Endothelial cell of umbilical vein (primary cell): ENCODE measurements at regions not wholly inside any gene's neighbourhood (a gene's known extent, or its start where the extent isn't known, plus 50 kb on each side); places are given as distances from the start of the nearest gene placed in this dataset.

ENCODE experiments used
- BruUV-seq: library from RNA; stranded (reverse); fragments of 400-500 nt; replicated peaks from 2 replicates; lab custom pipeline; 2021; lab: Mats Ljungman, UMichigan
- CTCF ChIA-PET: fragments of 300-600, 350-600 bp; sonication (Branson Sonifier 250); formaldehyde crosslinking; loops from one replicate; lab custom pipeline; 2021; ENCODE audit warnings: antibody characterized with exemption, inconsistent platforms; lab: Charles Lee
- POLR2A ChIA-PET: fragments of 300-600, 350-600 bp; sonication (Branson Sonifier 250); formaldehyde crosslinking; loops from one replicate; lab custom pipeline; 2021; ENCODE audit warnings: antibody characterized with exemption, inconsistent platforms; lab: Charles Lee
- DNase-seq: peaks from one replicate; pipeline ENCODE4 v3.0.0-alpha.2; 2011; ENCODE audit warnings: low read depth, low spot score
- FAIRE-seq: peaks from 2 replicates; lab custom pipeline; 2011; peaks lifted over from hg19 to GRCh38; lab: Jason Lieb, UNC
- H2AFZ ChIP-seq: 2 replicates; pipeline ENCODE4 v1.6.0; 2012; ENCODE audit warnings: low read depth, low read length, control low read depth, inconsistent platforms
- H3K27ac ChIP-seq: 2 replicates; pipeline ENCODE4 v1.5.1; 2011; ENCODE audit warnings: low read depth, mild to moderate bottlenecking, control low read depth, low read length, moderate library complexity; ENCODE audit not compliant: insufficient read depth
- H3K27me3 ChIP-seq, 2 experiments: 2 replicates each; pipeline versions ENCODE4 v1.6.0 to v1.6.1; 2011; ENCODE audit warnings: low read length in 2 of 2, mixed read lengths in 1 of 2; ENCODE audit not compliant: control insufficient read depth in 2 of 2, insufficient read depth in 2 of 2
- H3K36me3 ChIP-seq, 2 experiments: 2 replicates in 1 of 2; 3 replicates in 1 of 2; pipeline ENCODE4 v1.5.1; 2011; ENCODE audit warnings: low read length in 2 of 2, mild to moderate bottlenecking in 1 of 2, moderate library complexity in 1 of 2; ENCODE audit not compliant: control insufficient read depth in 2 of 2, insufficient read depth in 2 of 2; ENCODE audit errors: extremely low read depth in 1 of 2
- H3K4me1 ChIP-seq: 3 replicates; pipeline ENCODE4 v1.5.1; 2011; ENCODE audit warnings: mild to moderate bottlenecking, low read length; ENCODE audit not compliant: control insufficient read depth, insufficient read depth; ENCODE audit errors: extremely low read depth
- H3K4me2 ChIP-seq: 2 replicates; pipeline ENCODE4 v1.6.1; 2011; ENCODE audit warnings: low read length, control low read depth, mixed read lengths; ENCODE audit not compliant: insufficient read depth
- H3K4me3 ChIP-seq, 3 experiments: fragments of 200-600 bp in 1 of 3; sonication (generic), shearing (Covaris generic) in 1 of 3; replicated peaks in 1 of 3; 2 replicates each; pipeline ENCODE4 v1.5.1; 2011 to 2016; ENCODE audit warnings: control low read depth in 3 of 3, low read length in 3 of 3, mild to moderate bottlenecking in 2 of 3, inconsistent platforms in 1 of 3, low read depth in 1 of 3, moderate library complexity in 1 of 3; ENCODE audit not compliant: insufficient read depth in 1 of 3
- H3K79me2 ChIP-seq: 2 replicates; pipeline ENCODE4 v1.6.0; 2012; ENCODE audit warnings: low read length, inconsistent platforms; ENCODE audit not compliant: control insufficient read depth, insufficient read depth
- H3K9ac ChIP-seq: replicated peaks from 2 replicates; pipeline ENCODE3; 2011; ENCODE audit warnings: low read length, control low read depth; ENCODE audit not compliant: insufficient read depth; ENCODE audit errors: extremely low read depth
- H3K9me1 ChIP-seq: replicated peaks from 3 replicates; pipeline ENCODE4 v1.6.0; 2011; ENCODE audit warnings: mild to moderate bottlenecking, low read length; ENCODE audit not compliant: control insufficient read depth, insufficient read depth; ENCODE audit errors: extremely low read depth
- H3K9me3 ChIP-seq: replicated peaks from 2 replicates; pipeline ENCODE4 v1.5.1; 2012; ENCODE audit warnings: low read length, inconsistent platforms; ENCODE audit not compliant: control insufficient read depth, insufficient read depth
- H4K20me1 ChIP-seq: replicated peaks from 2 replicates; pipeline ENCODE3; 2011; ENCODE audit warnings: mild to moderate bottlenecking, low read length; ENCODE audit not compliant: control insufficient read depth, insufficient read depth; ENCODE audit errors: extremely low read depth
- EZH2 ChIP-seq: IDR thresholded peaks from 2 replicates; pipeline ENCODE4 v1.6.1; 2012; ENCODE audit warnings: borderline replicate concordance, low read depth, mild to moderate bottlenecking, moderate library complexity, low read length, inconsistent platforms; ENCODE audit not compliant: severe bottlenecking
- FOS ChIP-seq: IDR thresholded peaks from 2 replicates; pipeline ENCODE4 v1.6.1; 2011; ENCODE audit warnings: mild to moderate bottlenecking, low read length, moderate library complexity, borderline replicate concordance; ENCODE audit not compliant: insufficient read depth
- GATA2 ChIP-seq: IDR thresholded peaks from 2 replicates; pipeline ENCODE4 v1.7.0; 2011; ENCODE audit warnings: low read depth, mild to moderate bottlenecking, moderate library complexity, mixed read lengths, low read length; ENCODE audit not compliant: insufficient read length, insufficient read depth
- JUN ChIP-seq: IDR thresholded peaks from 2 replicates; pipeline ENCODE4 v1.6.1; 2011; ENCODE audit warnings: borderline replicate concordance, low read depth; ENCODE audit not compliant: insufficient read length, insufficient read depth
- MYC ChIP-seq: IDR thresholded peaks from one replicate; pipeline ENCODE4 v1.6.1; 2011; ENCODE audit warnings: mild to moderate bottlenecking, low read depth, low read length
- POLR2A ChIP-seq: IDR thresholded peaks from 2 replicates; pipeline ENCODE4 v1.6.1; 2012; ENCODE audit warnings: low read depth, mild to moderate bottlenecking, control low read depth, low read length
- POLR2AphosphoS5 ChIP-seq: IDR thresholded peaks from 2 replicates; pipeline ENCODE4 v1.6.1; 2012; ENCODE audit warnings: low read depth, mild to moderate bottlenecking, control low read depth, low read length, moderate library complexity; ENCODE audit not compliant: insufficient read depth
- dilution Hi-C: fragments of 300-500 bp; cut with MboI; formaldehyde crosslinking; loops from one replicate; pipeline ENCODE4 v1.15.0; 2019; ENCODE audit warnings: low sequenced_read_pairs; ENCODE audit not compliant: extremely low pct_ligation_motif_present
- intact Hi-C: fragments of 100-400 bp; cut with micrococcal nuclease; formaldehyde crosslinking; loops from one replicate; pipeline ENCODE4 v1.10.0; 2022
- TF ChIP-seq, protein P1 (sequence below), 2 donors: IDR thresholded peaks; 1 replicate in 1 of 2; 2 replicates in 1 of 2; pipeline ENCODE4 v1.5.1; 2011; ENCODE audit warnings: low read length in 2 of 2, mild to moderate bottlenecking in 2 of 2, moderate library complexity in 2 of 2, control low read depth in 1 of 2, inconsistent platforms in 1 of 2, low read depth in 1 of 2; ENCODE audit not compliant: insufficient read depth in 1 of 2; ENCODE audit errors: extremely low read depth in 1 of 2
- TF ChIP-seq, protein P2 (sequence below): IDR thresholded peaks from 2 replicates; pipeline ENCODE4 v1.6.1; 2011; ENCODE audit not compliant: insufficient read depth, insufficient read length

DNA sequence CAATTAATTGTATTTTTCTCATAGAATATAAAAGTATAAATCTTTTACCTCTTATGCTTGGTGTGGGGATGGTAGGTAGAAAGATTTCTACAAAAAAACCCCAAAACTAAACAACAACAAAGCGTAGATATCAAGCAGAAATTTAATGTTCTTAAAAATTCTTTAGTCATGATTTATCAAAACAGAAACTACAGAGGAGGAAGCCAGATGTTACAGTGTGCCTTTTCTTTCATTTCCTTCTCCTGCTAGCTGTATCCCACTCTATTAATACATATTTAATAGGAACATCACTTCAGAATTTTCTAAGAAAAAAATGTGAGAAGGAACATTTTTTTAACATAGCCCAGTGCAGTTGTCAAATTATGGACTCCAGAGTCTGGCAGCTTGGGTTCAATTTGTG is 420.6 kb downstream of the TUSC7 start:
- dilution Hi-C loops (no loop called here), intact Hi-C loops (no loop called here)
- Histone ChIP-seq H4K20me1 (no peaks in the 10 kb centered on the region), H3K79me2 (no peaks in the 10 kb centered on the region), H3K27ac (no peak overlapping the region), H3K27me3 (no peaks in the 10 kb centered on the region), H2AFZ (no peak overlapping the region), H3K4me1 (no peaks in the 10 kb centered on the region), H3K9ac (no peak overlapping the region), H3K4me2 (no peak overlapping the region), H3K9me1 (no peaks in the 10 kb centered on the region), H3K4me3 (no peak overlapping the region), H3K36me3 (no peaks in the 10 kb centered on the region), H3K9me3 (no peaks in the 10 kb centered on the region)
- ChIA-PET CTCF (no interaction called here), POLR2A (no interaction called here)
- FAIRE-seq = no peak
- DNase-seq = no peak
- BruUV-seq = no TSS peak
- TF ChIP-seq GATA2 (no peak), POLR2A (no peak), EZH2 (no peak), JUN (no peak), POLR2AphosphoS5 (no peak), MYC (no peak), FOS (no peak)
- TF ChIP-seq, protein P1, sequence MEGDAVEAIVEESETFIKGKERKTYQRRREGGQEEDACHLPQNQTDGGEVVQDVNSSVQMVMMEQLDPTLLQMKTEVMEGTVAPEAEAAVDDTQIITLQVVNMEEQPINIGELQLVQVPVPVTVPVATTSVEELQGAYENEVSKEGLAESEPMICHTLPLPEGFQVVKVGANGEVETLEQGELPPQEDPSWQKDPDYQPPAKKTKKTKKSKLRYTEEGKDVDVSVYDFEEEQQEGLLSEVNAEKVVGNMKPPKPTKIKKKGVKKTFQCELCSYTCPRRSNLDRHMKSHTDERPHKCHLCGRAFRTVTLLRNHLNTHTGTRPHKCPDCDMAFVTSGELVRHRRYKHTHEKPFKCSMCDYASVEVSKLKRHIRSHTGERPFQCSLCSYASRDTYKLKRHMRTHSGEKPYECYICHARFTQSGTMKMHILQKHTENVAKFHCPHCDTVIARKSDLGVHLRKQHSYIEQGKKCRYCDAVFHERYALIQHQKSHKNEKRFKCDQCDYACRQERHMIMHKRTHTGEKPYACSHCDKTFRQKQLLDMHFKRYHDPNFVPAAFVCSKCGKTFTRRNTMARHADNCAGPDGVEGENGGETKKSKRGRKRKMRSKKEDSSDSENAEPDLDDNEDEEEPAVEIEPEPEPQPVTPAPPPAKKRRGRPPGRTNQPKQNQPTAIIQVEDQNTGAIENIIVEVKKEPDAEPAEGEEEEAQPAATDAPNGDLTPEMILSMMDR (IDR thresholded peaks at IDR 0.05; ENCODE audit: extremely low read depth in 1 of 2, insufficient read depth in 1 of 2, low read depth in 1 of 2, low read length in 2 of 2) = no peak
- TF ChIP-seq, protein P2, sequence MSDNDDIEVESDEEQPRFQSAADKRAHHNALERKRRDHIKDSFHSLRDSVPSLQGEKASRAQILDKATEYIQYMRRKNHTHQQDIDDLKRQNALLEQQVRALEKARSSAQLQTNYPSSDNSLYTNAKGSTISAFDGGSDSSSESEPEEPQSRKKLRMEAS = no peak
